B cell (primary cell): ENCODE measurements at regions not wholly inside any gene's neighbourhood (a gene's known extent, or its start where the extent isn't known, plus 50 kb on each side); places are given as distances from the start of the nearest gene placed in this dataset.

ENCODE experiments used
- EZH2 ChIP-seq: IDR thresholded peaks from 2 replicates; pipeline ENCODE4 v1.6.1; 2012; ENCODE audit warnings: borderline replicate concordance, low read depth, mild to moderate bottlenecking, moderate library complexity, low read length; ENCODE audit not compliant: insufficient read depth, poor library complexity, severe bottlenecking
- TF ChIP-seq, protein P1 (sequence below): fragments of 200-600 bp; IDR thresholded peaks from one replicate; pipeline ENCODE4 v1.8.0; 2022; ENCODE audit warnings: antibody characterized with exemption, mild to moderate bottlenecking

DNA sequence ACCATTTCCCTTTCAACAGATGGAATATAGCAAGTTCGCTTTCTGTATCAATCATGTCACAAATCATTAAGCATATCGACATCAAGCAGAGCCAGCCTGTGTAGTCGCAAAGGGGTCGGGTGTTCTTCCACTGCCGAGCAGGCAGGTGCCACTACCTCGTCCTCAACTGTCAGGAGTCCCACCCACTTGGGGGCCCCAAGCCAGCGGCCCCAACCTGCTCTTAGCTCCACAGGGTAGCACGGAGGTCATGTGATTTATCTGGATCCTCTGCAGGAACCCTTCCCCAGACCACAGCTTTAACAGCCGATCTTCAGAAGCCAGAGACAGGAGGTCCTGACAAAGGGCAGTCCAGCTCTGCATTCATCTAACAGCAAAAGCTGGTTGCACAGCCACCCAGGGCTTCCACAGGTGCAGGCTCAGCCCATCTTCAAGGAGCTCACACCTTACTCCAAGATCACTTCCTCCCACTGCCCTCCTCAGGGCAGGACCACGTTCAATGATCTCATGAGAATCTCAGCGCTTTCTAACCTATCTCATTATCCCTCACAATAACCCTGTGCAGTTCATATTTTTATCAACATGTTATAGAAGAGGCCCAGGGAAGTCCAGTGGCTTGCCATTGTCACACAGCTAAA, 110.2 kb downstream of the TRIM29 start:
- TF ChIP-seq EZH2: no peak
- TF ChIP-seq, protein P1, sequence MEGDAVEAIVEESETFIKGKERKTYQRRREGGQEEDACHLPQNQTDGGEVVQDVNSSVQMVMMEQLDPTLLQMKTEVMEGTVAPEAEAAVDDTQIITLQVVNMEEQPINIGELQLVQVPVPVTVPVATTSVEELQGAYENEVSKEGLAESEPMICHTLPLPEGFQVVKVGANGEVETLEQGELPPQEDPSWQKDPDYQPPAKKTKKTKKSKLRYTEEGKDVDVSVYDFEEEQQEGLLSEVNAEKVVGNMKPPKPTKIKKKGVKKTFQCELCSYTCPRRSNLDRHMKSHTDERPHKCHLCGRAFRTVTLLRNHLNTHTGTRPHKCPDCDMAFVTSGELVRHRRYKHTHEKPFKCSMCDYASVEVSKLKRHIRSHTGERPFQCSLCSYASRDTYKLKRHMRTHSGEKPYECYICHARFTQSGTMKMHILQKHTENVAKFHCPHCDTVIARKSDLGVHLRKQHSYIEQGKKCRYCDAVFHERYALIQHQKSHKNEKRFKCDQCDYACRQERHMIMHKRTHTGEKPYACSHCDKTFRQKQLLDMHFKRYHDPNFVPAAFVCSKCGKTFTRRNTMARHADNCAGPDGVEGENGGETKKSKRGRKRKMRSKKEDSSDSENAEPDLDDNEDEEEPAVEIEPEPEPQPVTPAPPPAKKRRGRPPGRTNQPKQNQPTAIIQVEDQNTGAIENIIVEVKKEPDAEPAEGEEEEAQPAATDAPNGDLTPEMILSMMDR: no peak
